ENCODE measurements at regions not wholly inside any gene's neighbourhood (a gene's known extent, or its start where the extent isn't known, plus 50 kb on each side); places are given as distances from the start of the nearest gene placed in this dataset.

DNA sequence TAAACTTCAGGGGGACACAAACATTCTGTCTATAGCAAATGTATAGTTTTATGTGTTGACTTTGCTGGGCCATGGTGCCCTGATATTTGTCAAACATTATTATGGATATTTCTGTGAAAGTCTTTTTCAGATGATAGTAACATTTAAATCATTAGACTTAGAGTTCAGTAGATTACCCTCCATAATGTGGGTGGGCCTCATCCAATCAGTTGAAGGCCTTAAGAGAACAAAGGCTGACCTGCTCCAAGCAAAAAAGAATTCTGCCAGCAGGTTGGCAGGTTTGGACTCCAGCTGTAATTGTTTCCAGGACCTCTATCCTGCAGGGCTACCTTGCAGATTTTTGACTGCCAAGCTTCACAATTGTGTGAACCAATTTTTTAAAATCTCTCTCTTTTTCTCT, 1250.9 kb downstream of the ROBO1 start:
- TF ChIP-seq, protein P1, sequence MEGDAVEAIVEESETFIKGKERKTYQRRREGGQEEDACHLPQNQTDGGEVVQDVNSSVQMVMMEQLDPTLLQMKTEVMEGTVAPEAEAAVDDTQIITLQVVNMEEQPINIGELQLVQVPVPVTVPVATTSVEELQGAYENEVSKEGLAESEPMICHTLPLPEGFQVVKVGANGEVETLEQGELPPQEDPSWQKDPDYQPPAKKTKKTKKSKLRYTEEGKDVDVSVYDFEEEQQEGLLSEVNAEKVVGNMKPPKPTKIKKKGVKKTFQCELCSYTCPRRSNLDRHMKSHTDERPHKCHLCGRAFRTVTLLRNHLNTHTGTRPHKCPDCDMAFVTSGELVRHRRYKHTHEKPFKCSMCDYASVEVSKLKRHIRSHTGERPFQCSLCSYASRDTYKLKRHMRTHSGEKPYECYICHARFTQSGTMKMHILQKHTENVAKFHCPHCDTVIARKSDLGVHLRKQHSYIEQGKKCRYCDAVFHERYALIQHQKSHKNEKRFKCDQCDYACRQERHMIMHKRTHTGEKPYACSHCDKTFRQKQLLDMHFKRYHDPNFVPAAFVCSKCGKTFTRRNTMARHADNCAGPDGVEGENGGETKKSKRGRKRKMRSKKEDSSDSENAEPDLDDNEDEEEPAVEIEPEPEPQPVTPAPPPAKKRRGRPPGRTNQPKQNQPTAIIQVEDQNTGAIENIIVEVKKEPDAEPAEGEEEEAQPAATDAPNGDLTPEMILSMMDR (IDR thresholded peaks at IDR 0.05 in 8 of 11, conservative IDR thresholded peaks at IDR 0.05 in 3 of 11), result no peak
- no peak for TF ChIP-seq POLR2AphosphoS5 (IDR thresholded peaks at IDR 0.05)
